ENCODE measurements at regions not wholly inside any gene's neighbourhood (a gene's known extent, or its start where the extent isn't known, plus 50 kb on each side); places are given as distances from the start of the nearest gene placed in this dataset.

DNA sequence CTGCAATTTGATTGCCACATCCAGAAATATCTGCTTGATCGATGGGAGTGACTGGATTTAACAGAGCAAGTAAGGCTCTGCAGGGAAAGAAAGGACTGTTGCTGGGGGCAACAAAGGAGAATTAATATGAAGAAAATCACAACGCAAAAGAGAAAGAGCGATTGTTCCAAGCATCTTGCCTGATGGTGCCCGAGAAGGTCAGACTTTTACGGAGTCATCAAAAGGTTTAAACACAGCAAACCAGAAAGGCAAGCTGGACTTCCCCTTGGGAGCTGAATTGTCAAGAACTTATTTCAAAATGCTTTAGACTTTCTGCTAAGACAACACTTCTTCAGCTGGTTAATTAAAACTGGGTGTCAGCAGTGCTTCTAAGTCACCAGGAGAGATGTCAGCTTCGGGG is 791.5 kb downstream of the MED13L start:
- TF ChIP-seq CTCF (IDR thresholded peaks at IDR 0.05) = no peak
- TF ChIP-seq POLR2A (IDR thresholded peaks at IDR 0.05) = no peak
- TF ChIP-seq EP300 (IDR thresholded peaks at IDR 0.05; ENCODE audit: low read depth) = no peak
